ENCODE measurements at regions not wholly inside any gene's neighbourhood (a gene's known extent, or its start where the extent isn't known, plus 50 kb on each side); places are given as distances from the start of the nearest gene placed in this dataset.

DNA sequence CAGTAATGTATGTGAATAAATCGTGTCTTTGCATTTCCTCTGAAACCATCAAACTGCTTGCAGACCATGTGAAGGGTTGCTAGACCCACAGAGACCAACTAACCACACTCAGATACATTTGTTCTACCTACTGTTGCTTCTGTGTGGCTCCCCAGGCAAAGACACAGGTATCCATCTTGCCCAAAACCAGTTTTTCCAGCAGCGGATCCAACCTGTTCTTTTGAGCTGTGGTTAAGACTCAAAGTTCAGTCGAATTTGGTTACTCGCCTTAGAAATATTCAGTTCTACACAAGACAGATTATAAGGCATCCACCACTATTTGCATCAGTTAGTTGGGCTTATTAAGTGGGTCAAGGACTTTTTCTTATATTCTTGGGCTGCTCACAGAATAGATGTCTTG, 276.2 kb upstream of the EPHA4 start:
- no peak for TF ChIP-seq EZH2phosphoT487 (conservative IDR thresholded peaks at IDR 0.05; ENCODE audit: low read length)
- TF ChIP-seq, protein P1, sequence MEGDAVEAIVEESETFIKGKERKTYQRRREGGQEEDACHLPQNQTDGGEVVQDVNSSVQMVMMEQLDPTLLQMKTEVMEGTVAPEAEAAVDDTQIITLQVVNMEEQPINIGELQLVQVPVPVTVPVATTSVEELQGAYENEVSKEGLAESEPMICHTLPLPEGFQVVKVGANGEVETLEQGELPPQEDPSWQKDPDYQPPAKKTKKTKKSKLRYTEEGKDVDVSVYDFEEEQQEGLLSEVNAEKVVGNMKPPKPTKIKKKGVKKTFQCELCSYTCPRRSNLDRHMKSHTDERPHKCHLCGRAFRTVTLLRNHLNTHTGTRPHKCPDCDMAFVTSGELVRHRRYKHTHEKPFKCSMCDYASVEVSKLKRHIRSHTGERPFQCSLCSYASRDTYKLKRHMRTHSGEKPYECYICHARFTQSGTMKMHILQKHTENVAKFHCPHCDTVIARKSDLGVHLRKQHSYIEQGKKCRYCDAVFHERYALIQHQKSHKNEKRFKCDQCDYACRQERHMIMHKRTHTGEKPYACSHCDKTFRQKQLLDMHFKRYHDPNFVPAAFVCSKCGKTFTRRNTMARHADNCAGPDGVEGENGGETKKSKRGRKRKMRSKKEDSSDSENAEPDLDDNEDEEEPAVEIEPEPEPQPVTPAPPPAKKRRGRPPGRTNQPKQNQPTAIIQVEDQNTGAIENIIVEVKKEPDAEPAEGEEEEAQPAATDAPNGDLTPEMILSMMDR (IDR thresholded peaks at IDR 0.05; ENCODE audit: insufficient read depth, low read length, poor library complexity, severe bottlenecking) = no peak
- Histone ChIP-seq H4K20me1 (ENCODE audit: low read depth, low read length) (no peaks in the 10 kb centered on the region), H3K9ac (ENCODE audit: low read length) (no peak overlapping the region), H3K36me3 (ENCODE audit: low read length) (no peaks in the 10 kb centered on the region), H3F3A (ENCODE audit: insufficient read depth) (no peaks in the 10 kb centered on the region), H3K9me2 (replicated peaks; ENCODE audit: insufficient read depth, low read length) (no peaks in the 10 kb centered on the region), H2AFZ (ENCODE audit: low read depth, low read length, severe bottlenecking) (no peak overlapping the region), H3K9me3 (ENCODE audit: insufficient read depth, low read length) (no peaks in the 10 kb centered on the region), H3K27ac (ENCODE audit: low read depth, low read length) (no peak overlapping the region), H3K79me2 (ENCODE audit: insufficient read depth, low read length) (no peaks in the 10 kb centered on the region), H3K27me3 (ENCODE audit: low read length) (no peaks in the 10 kb centered on the region), H3K4me2 (ENCODE audit: low read depth, low read length, poor library complexity, severe bottlenecking) (no peak overlapping the region), H3K4me3 (ENCODE audit: insufficient read depth, low read length, poor library complexity, severe bottlenecking) (no peak overlapping the region)

DNA sequence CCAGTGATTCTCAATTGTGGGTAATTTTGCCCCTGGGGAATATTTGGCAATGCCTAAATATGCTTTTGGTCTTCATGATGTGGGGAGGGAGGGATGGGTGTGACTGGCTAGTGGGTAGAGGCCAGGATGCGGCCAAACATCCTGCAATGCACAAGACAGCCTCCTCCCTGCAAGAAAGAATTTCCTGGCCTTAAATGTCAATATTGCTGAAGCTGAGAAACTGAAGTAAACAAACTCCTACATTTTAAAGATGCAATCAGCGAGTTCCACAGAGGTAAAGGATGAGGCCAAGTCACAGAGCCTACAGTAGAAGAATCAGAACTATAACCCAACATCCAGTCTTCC, 272.9 kb upstream of the EPHA4 start:
- Histone ChIP-seq H3K4me3 (ENCODE audit: insufficient read depth, low read length, poor library complexity, severe bottlenecking) (no peak overlapping the region), H3K27ac (ENCODE audit: low read depth, low read length) (no peak overlapping the region), H4K20me1 (ENCODE audit: low read depth, low read length) (no peaks in the 10 kb centered on the region), H3K4me2 (ENCODE audit: low read depth, low read length, poor library complexity, severe bottlenecking) (no peak overlapping the region), H3K9ac (ENCODE audit: low read length) (no peak overlapping the region), H3K9me2 (replicated peaks; ENCODE audit: insufficient read depth, low read length) (no peaks in the 10 kb centered on the region), H3K79me2 (ENCODE audit: insufficient read depth, low read length) (no peaks in the 10 kb centered on the region), H3K9me3 (ENCODE audit: insufficient read depth, low read length) (no peaks in the 10 kb centered on the region), H3F3A (ENCODE audit: insufficient read depth) (no peaks in the 10 kb centered on the region), H3K27me3 (ENCODE audit: low read length) (no peaks in the 10 kb centered on the region), H3K36me3 (ENCODE audit: low read length) (no peaks in the 10 kb centered on the region), H2AFZ (ENCODE audit: low read depth, low read length, severe bottlenecking) (no peak overlapping the region)
- TF ChIP-seq, protein P1 (IDR thresholded peaks at IDR 0.05; ENCODE audit: insufficient read depth, low read length, poor library complexity, severe bottlenecking) = no peak
- TF ChIP-seq EZH2phosphoT487 (conservative IDR thresholded peaks at IDR 0.05; ENCODE audit: low read length) = no peak

DNA sequence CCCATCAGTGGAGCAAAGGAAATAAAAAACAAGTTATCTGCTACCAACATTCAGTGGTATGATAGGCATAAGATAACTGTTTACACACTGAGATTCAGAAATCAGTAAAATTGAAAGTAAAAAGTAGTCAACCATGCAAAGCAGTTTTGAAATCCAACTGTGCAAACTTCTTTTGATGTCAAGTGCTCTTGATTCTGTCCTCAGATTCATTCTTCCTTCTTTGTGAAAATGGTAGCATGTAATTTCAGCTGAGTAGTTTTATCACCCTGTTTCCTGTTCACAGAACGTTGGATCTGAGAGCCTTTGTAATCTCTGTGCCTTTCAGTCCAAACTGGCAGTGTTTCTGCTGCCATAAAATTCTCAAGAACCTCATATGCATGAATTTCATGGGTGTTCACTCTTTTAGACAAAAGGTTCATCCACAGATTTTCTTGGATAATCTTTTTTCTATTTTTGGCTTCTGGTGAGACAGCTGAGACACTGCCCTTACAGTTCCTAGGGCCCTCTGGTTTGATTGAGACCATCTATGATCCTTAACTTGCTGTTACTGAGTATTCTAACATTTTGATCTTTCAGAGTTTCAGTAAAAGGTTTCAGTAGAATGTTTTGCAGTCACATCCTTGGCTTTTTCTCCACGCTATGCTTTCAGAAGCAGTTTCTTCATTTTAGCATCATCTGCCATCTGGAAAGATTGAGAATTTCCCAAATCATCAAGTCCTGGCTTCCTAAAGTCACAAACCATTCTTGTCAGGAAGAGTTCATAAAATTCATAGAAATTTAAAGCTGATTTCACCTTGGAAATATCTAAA, 272.3 kb upstream of the EPHA4 start:
- Histone ChIP-seq H3K9me2 (replicated peaks; ENCODE audit: insufficient read depth, low read length) (no peaks in the 10 kb centered on the region), H3K4me3 (ENCODE audit: insufficient read depth, low read length, poor library complexity, severe bottlenecking) (no peak overlapping the region), H2AFZ (ENCODE audit: low read depth, low read length, severe bottlenecking) (no peak overlapping the region), H4K20me1 (ENCODE audit: low read depth, low read length) (no peaks in the 10 kb centered on the region), H3K27me3 (ENCODE audit: low read length) (no peaks in the 10 kb centered on the region), H3K9me3 (ENCODE audit: insufficient read depth, low read length) (no peaks in the 10 kb centered on the region), H3K36me3 (ENCODE audit: low read length) (no peaks in the 10 kb centered on the region), H3K79me2 (ENCODE audit: insufficient read depth, low read length) (no peaks in the 10 kb centered on the region), H3K27ac (ENCODE audit: low read depth, low read length) (no peak overlapping the region), H3K4me2 (ENCODE audit: low read depth, low read length, poor library complexity, severe bottlenecking) (no peak overlapping the region), H3F3A (ENCODE audit: insufficient read depth) (no peaks in the 10 kb centered on the region), H3K9ac (ENCODE audit: low read length) (no peak overlapping the region)
- TF ChIP-seq, protein P1 (IDR thresholded peaks at IDR 0.05; ENCODE audit: insufficient read depth, low read length, poor library complexity, severe bottlenecking) = no peak
- TF ChIP-seq EZH2phosphoT487 (conservative IDR thresholded peaks at IDR 0.05; ENCODE audit: low read length) = no peak
